ENCODE measurements at regions not wholly inside any gene's neighbourhood (a gene's known extent, or its start where the extent isn't known, plus 50 kb on each side); places are given as distances from the start of the nearest gene placed in this dataset.
"Not testable (repeated sequence)": the region's sequence is repeated elsewhere in the genome, so short reads cannot be mapped to it uniquely, and the experiment has no call there.

DNA sequence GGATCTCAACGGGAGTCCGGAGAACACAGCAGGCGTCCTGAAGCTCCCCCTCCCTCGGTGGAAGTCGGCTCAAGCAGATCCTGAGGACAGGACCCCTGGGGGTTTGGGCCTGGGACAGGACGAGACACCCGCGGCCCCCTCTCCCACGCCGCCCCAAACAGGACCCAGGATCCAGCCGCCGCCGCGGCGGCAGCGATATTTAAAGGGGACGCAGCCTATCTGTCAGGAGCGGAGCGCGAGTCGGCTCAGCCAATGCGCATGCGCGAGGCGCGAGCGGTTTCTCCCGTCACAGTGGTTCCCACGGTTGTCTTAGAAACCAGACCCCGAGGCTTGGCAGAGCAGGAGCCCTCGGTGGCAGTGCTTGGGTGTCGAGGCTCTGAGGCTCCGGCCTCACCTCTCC, 666.4 kb downstream of the SPATA31A7 start:
- TF ChIP-seq, protein P1, sequence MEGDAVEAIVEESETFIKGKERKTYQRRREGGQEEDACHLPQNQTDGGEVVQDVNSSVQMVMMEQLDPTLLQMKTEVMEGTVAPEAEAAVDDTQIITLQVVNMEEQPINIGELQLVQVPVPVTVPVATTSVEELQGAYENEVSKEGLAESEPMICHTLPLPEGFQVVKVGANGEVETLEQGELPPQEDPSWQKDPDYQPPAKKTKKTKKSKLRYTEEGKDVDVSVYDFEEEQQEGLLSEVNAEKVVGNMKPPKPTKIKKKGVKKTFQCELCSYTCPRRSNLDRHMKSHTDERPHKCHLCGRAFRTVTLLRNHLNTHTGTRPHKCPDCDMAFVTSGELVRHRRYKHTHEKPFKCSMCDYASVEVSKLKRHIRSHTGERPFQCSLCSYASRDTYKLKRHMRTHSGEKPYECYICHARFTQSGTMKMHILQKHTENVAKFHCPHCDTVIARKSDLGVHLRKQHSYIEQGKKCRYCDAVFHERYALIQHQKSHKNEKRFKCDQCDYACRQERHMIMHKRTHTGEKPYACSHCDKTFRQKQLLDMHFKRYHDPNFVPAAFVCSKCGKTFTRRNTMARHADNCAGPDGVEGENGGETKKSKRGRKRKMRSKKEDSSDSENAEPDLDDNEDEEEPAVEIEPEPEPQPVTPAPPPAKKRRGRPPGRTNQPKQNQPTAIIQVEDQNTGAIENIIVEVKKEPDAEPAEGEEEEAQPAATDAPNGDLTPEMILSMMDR (IDR thresholded peaks at IDR 0.05; ENCODE audit: borderline replicate concordance, extremely low read depth, low read length, poor library complexity, severe bottlenecking) = not testable (repeated sequence)
- not testable (repeated sequence) for TF ChIP-seq EZH2 (IDR thresholded peaks at IDR 0.05; ENCODE audit: borderline replicate concordance, low read depth, low read length, severe bottlenecking)
